NCI-H82 treated with DMSO at 0.1 percent for 48 hours (cell line): ENCODE measurements at regions not wholly inside any gene's neighbourhood (a gene's known extent, or its start where the extent isn't known, plus 50 kb on each side); places are given as distances from the start of the nearest gene placed in this dataset.
"Not testable (repeated sequence)": the region's sequence is repeated elsewhere in the genome, so short reads cannot be mapped to it uniquely, and the experiment has no call there.

Source experiments
- DNase-seq: peaks from one replicate; lab custom pipeline; 2025; ENCODE audit not compliant: unreplicated experiment; lab: John Stamatoyannopoulos, UW

- DNase-seq, result no peak
Observed at GRCh38 chr4:187715466-187715865, 280.1 kb upstream of the ZFP42 start.

GRCh38 chr4:187724456-187724855, 271.1 kb upstream of the ZFP42 start:
- DNase-seq, result no peak

GRCh38 chr4:187726485-187726884, 269.1 kb upstream of the ZFP42 start:
- no peak for DNase-seq

- DNase-seq, result no peak
Observed at GRCh38 chr4:187732524-187732923, 263.0 kb upstream of the ZFP42 start.

- DNase-seq, result no peak
Observed at GRCh38 chr4:187739771-187740170, 255.8 kb upstream of the ZFP42 start.

GRCh38 chr4:187744911-187745310, 250.7 kb upstream of the ZFP42 start:
- no peak for DNase-seq

GRCh38 chr4:187750652-187751051, 244.9 kb upstream of the ZFP42 start:
- not testable (repeated sequence) for DNase-seq

- DNase-seq, result no peak
Observed at GRCh38 chr4:187767158-187767557, 228.4 kb upstream of the ZFP42 start.

GRCh38 chr4:187767687-187768086, 227.9 kb upstream of the ZFP42 start:
- no peak for DNase-seq

- DNase-seq, result no peak
Observed at GRCh38 chr4:187770345-187770744, 225.2 kb upstream of the ZFP42 start.

GRCh38 chr4:187777954-187778353, 217.6 kb upstream of the ZFP42 start:
- DNase-seq, result no peak

GRCh38 chr4:187780070-187780469, 215.5 kb upstream of the ZFP42 start:
- no peak for DNase-seq

GRCh38 chr4:187782286-187782824, 213.2 kb upstream of the ZFP42 start:
- no peak for DNase-seq

GRCh38 chr4:187786190-187786589, 209.4 kb upstream of the ZFP42 start:
- DNase-seq, result no peak

- no peak for DNase-seq
Observed at GRCh38 chr4:187789078-187789477, 206.5 kb upstream of the ZFP42 start.

GRCh38 chr4:187795737-187796136, 199.8 kb upstream of the ZFP42 start:
- no peak for DNase-seq

GRCh38 chr4:187798385-187798784, 197.2 kb upstream of the ZFP42 start:
- no peak for DNase-seq

GRCh38 chr4:187799735-187800134, 195.8 kb upstream of the ZFP42 start:
- no peak for DNase-seq

GRCh38 chr4:187811591-187811990, 184.0 kb upstream of the ZFP42 start:
- DNase-seq, result no peak

GRCh38 chr4:187814737-187815465, 180.7 kb upstream of the ZFP42 start:
- no peak for DNase-seq

GRCh38 chr4:187826725-187827124, 168.8 kb upstream of the ZFP42 start:
- DNase-seq, result no peak

- no peak for DNase-seq
Observed at GRCh38 chr4:187827631-187828030, 167.9 kb upstream of the ZFP42 start.

- DNase-seq, result no peak
Observed at GRCh38 chr4:187839765-187840164, 155.8 kb upstream of the ZFP42 start.
